ENCODE measurements at regions not wholly inside any gene's neighbourhood (a gene's known extent, or its start where the extent isn't known, plus 50 kb on each side); places are given as distances from the start of the nearest gene placed in this dataset.
"Not testable (repeated sequence)": the region's sequence is repeated elsewhere in the genome, so short reads cannot be mapped to it uniquely, and the experiment has no call there.

- no peak for TF ChIP-seq CTCF (IDR thresholded peaks at IDR 0.05; ENCODE audit: control insufficient read depth, extremely low read depth, insufficient read depth)
These were observed 76.2 kb upstream of the STK39 start for GRCh38 chr2:168323529-168324021.

GRCh38 chr2:168326572-168326971, 79.2 kb upstream of the STK39 start:
- no peak for TF ChIP-seq CTCF (IDR thresholded peaks at IDR 0.05; ENCODE audit: control insufficient read depth, extremely low read depth, insufficient read depth)
- no peak for DNase-seq (ENCODE audit: low read depth)
- H3K4me3 ChIP-seq (ENCODE audit: low read depth, low read length) = no peak overlapping the region

More at GRCh38 chr2:168323529-168324021, 76.2 kb upstream of the STK39 start:
- no peak overlapping the region for H3K4me3 ChIP-seq (ENCODE audit: low read depth, low read length)
- no peak for DNase-seq (ENCODE audit: low read depth)

DNA sequence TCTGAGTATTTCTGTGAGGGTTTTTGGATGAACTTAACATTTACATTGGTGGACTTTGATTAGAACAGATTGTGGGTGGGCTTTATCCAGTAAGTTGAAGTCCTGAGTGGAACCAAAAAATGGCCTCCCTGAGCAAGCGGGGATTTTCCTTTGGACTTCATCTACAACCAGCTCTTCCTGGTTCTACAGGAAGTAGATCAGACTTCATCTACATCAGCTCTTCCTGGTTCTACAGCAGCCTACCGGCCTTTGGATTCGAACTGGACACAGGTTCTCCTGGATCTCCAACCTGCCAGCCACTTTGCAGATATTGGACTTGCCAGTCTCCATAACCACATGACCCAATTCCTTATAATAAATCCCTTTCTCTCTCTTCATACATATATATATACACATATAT, 79.9 kb upstream of the STK39 start:
- DNase-seq (ENCODE audit: low read depth) = no peak
- no peak for TF ChIP-seq CTCF (IDR thresholded peaks at IDR 0.05; ENCODE audit: control insufficient read depth, extremely low read depth, insufficient read depth)
- no peak overlapping the region for H3K4me3 ChIP-seq (ENCODE audit: low read depth, low read length)

- no peak overlapping the region for H3K4me3 ChIP-seq (ENCODE audit: low read depth, low read length)
- no peak for DNase-seq (ENCODE audit: low read depth)
- TF ChIP-seq CTCF (IDR thresholded peaks at IDR 0.05; ENCODE audit: control insufficient read depth, extremely low read depth, insufficient read depth) = no peak
These were observed 81.0 kb upstream of the STK39 start for GRCh38 chr2:168328421-168328820.

GRCh38 chr2:168330624-168331423, 83.4 kb upstream of the STK39 start:
- no peak for TF ChIP-seq CTCF (IDR thresholded peaks at IDR 0.05; ENCODE audit: control insufficient read depth, extremely low read depth, insufficient read depth)
- H3K4me3 ChIP-seq (ENCODE audit: low read depth, low read length) = no peak overlapping the region
- DNase-seq (ENCODE audit: low read depth) = no peak

- H3K4me3 ChIP-seq (ENCODE audit: low read depth, low read length); DNase-seq (ENCODE audit: low read depth): not testable (repeated sequence)
These were observed 87.9 kb upstream of the STK39 start for GRCh38 chr2:168335254-168335653.

- TF ChIP-seq CTCF (IDR thresholded peaks at IDR 0.05; ENCODE audit: control insufficient read depth, extremely low read depth, insufficient read depth) = peak; percentile 73
- H3K4me3 ChIP-seq (ENCODE audit: low read depth, low read length) = no peak overlapping the region
- peak; percentile 49 for DNase-seq (ENCODE audit: low read depth)
These were observed 89.5 kb upstream of the STK39 start for GRCh38 chr2:168336786-168337388.

All from LNCaP clone FGC (cell line).